ENCODE measurements at regions not wholly inside any gene's neighbourhood (a gene's known extent, or its start where the extent isn't known, plus 50 kb on each side); places are given as distances from the start of the nearest gene placed in this dataset.

DNA sequence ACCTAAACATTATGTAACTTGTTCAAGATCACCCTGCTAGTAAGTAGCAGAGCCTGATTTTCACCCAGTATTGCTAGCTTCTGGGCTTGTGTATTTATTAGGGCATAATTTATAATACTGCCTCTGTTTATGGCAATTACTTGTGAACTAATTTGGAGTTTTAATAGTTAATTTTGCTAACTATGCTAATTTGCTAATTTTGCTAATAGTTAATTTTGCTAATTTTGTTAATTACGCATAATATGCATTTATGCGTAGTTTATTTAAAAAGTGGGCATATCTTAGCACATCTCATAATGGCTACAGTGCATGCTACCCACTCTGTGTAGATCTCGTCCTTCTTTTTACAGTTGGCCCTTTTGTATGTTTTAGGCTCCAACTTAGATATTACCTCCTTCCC, 898.1 kb upstream of the EPHA5 start:
- no peak for DNase-seq
- H2AFZ ChIP-seq (ENCODE audit: low read depth), result no peak overlapping the region
- H3K79me2 ChIP-seq (ENCODE audit: insufficient read depth), result no peaks in the 10 kb centered on the region
- no peaks in the 10 kb centered on the region for H3K9me2 ChIP-seq
- ChIA-PET POLR2A (no interaction called here), CTCF (no interaction called here)
- no peaks in the 10 kb centered on the region for H3K36me3 ChIP-seq (replicated peaks in 1 of 2; ENCODE audit: control insufficient read depth in 1 of 2, insufficient read depth in 2 of 2, low read length in 1 of 2)
- no peaks in the 10 kb centered on the region for H4K20me1 ChIP-seq (ENCODE audit: insufficient read depth)
- no peaks in the 10 kb centered on the region for H3K9me3 ChIP-seq
- no peak overlapping the region for H3K27ac ChIP-seq (ENCODE audit: low read depth in 2 of 2, low read length in 1 of 2)
- WGBS (ENCODE audit: low lambda C conversion rate), result 48% methylated on average over 3 of the region's 3 CpGs
- no peaks in the 10 kb centered on the region for H3K27me3 ChIP-seq (ENCODE audit: insufficient read depth)
- peaks cover 0 to 3% of the 10 kb centered on the region in 2 experiments; a peak in 1 of 4 replicates for H3K4me1 ChIP-seq (ENCODE audit: control insufficient read depth in 1 of 2, insufficient read depth in 2 of 2, low read depth in 1 of 2, low read length in 1 of 2)
- H3K4me3 ChIP-seq (ENCODE audit: low read depth in 2 of 2, low read length in 1 of 2), result no peak overlapping the region
- TF ChIP-seq GABPA (IDR thresholded peaks at IDR 0.05; ENCODE audit: low read depth), result no peak
- TF ChIP-seq, protein P1, sequence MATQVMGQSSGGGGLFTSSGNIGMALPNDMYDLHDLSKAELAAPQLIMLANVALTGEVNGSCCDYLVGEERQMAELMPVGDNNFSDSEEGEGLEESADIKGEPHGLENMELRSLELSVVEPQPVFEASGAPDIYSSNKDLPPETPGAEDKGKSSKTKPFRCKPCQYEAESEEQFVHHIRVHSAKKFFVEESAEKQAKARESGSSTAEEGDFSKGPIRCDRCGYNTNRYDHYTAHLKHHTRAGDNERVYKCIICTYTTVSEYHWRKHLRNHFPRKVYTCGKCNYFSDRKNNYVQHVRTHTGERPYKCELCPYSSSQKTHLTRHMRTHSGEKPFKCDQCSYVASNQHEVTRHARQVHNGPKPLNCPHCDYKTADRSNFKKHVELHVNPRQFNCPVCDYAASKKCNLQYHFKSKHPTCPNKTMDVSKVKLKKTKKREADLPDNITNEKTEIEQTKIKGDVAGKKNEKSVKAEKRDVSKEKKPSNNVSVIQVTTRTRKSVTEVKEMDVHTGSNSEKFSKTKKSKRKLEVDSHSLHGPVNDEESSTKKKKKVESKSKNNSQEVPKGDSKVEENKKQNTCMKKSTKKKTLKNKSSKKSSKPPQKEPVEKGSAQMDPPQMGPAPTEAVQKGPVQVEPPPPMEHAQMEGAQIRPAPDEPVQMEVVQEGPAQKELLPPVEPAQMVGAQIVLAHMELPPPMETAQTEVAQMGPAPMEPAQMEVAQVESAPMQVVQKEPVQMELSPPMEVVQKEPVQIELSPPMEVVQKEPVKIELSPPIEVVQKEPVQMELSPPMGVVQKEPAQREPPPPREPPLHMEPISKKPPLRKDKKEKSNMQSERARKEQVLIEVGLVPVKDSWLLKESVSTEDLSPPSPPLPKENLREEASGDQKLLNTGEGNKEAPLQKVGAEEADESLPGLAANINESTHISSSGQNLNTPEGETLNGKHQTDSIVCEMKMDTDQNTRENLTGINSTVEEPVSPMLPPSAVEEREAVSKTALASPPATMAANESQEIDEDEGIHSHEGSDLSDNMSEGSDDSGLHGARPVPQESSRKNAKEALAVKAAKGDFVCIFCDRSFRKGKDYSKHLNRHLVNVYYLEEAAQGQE (IDR thresholded peaks at IDR 0.05; ENCODE audit: low read depth, low read length), result no peak
- no peak for TF ChIP-seq MXI1 (IDR thresholded peaks at IDR 0.05; ENCODE audit: low read depth, low read length)
- TF ChIP-seq TEAD4 (IDR thresholded peaks at IDR 0.05; ENCODE audit: borderline replicate concordance, insufficient read depth), result no peak
- no peak for TF ChIP-seq NRF1 (IDR thresholded peaks at IDR 0.05; ENCODE audit: low read depth, low read length)
- no peak for TF ChIP-seq FOSL2 (IDR thresholded peaks at IDR 0.05; ENCODE audit: borderline replicate concordance, low read depth)
- TF ChIP-seq, protein P2, sequence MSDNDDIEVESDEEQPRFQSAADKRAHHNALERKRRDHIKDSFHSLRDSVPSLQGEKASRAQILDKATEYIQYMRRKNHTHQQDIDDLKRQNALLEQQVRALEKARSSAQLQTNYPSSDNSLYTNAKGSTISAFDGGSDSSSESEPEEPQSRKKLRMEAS (IDR thresholded peaks at IDR 0.05; ENCODE audit: low read depth), result no peak
- no peak overlapping the region for H3K4me2 ChIP-seq
- peaks cover 20% of the 10 kb centered on the region for H3F3A ChIP-seq (replicated peaks; ENCODE audit: insufficient read depth)
- H3K9ac ChIP-seq, result no peak overlapping the region

DNA sequence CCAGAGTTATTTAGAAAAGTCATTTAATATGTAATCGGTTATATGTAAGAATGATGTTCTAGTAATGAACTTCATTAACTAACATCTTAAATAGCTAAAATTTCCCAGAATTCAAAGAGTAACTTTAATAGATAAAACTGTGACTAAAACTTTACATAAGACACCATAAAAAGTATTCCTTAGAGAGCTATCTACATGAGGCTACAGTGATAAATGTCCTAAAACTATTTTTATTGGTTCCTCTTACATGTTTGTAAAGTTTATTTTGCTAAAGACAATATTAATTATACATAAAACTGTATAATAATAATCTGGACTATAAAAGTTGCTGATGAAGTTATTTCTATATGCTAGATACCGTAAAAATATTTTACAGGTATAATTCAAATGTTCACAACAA, 897.7 kb upstream of the EPHA5 start:
- H3K27ac ChIP-seq (ENCODE audit: low read depth in 2 of 2, low read length in 1 of 2), result no peak overlapping the region
- no peaks in the 10 kb centered on the region for H3K79me2 ChIP-seq (ENCODE audit: insufficient read depth)
- H3K9me3 ChIP-seq, result no peaks in the 10 kb centered on the region
- H3K4me2 ChIP-seq, result no peak overlapping the region
- ChIA-PET CTCF (no interaction called here), POLR2A (no interaction called here)
- peaks cover 20% of the 10 kb centered on the region for H3F3A ChIP-seq (replicated peaks; ENCODE audit: insufficient read depth)
- H3K9ac ChIP-seq, result no peak overlapping the region
- peaks cover 0 to 3% of the 10 kb centered on the region in 2 experiments; a peak in 1 of 4 replicates for H3K4me1 ChIP-seq (ENCODE audit: control insufficient read depth in 1 of 2, insufficient read depth in 2 of 2, low read depth in 1 of 2, low read length in 1 of 2)
- no peak overlapping the region for H3K4me3 ChIP-seq (ENCODE audit: low read depth in 2 of 2, low read length in 1 of 2)
- no peak overlapping the region for H2AFZ ChIP-seq (ENCODE audit: low read depth)
- H3K36me3 ChIP-seq (replicated peaks in 1 of 2; ENCODE audit: control insufficient read depth in 1 of 2, insufficient read depth in 2 of 2, low read length in 1 of 2), result no peaks in the 10 kb centered on the region
- 28% methylated on average over 2 of the region's 2 CpGs for WGBS (ENCODE audit: low lambda C conversion rate)
- no peaks in the 10 kb centered on the region for H3K27me3 ChIP-seq (ENCODE audit: insufficient read depth)
- no peaks in the 10 kb centered on the region for H4K20me1 ChIP-seq (ENCODE audit: insufficient read depth)
- no peak for DNase-seq
- H3K9me2 ChIP-seq, result no peaks in the 10 kb centered on the region
- no peak for TF ChIP-seq NRF1 (IDR thresholded peaks at IDR 0.05; ENCODE audit: low read depth, low read length)
- no peak for TF ChIP-seq NFIC (IDR thresholded peaks at IDR 0.05; ENCODE audit: borderline replicate concordance)
- no peak for TF ChIP-seq SIN3A (IDR thresholded peaks at IDR 0.05; ENCODE audit: borderline replicate concordance, low read depth, low read length)
- no peak for TF ChIP-seq EZH2phosphoT487 (IDR thresholded peaks at IDR 0.05; ENCODE audit: borderline replicate concordance, low read depth)
- no peak for TF ChIP-seq RAD21 (IDR thresholded peaks at IDR 0.05; ENCODE audit: low read length)
- no peak for TF ChIP-seq SMC3 (IDR thresholded peaks at IDR 0.05; ENCODE audit: low read depth, low read length)
- no peak for TF ChIP-seq GABPA (IDR thresholded peaks at IDR 0.05; ENCODE audit: low read depth)
- TF ChIP-seq, protein P3, sequence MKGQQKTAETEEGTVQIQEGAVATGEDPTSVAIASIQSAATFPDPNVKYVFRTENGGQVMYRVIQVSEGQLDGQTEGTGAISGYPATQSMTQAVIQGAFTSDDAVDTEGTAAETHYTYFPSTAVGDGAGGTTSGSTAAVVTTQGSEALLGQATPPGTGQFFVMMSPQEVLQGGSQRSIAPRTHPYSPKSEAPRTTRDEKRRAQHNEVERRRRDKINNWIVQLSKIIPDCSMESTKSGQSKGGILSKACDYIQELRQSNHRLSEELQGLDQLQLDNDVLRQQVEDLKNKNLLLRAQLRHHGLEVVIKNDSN (IDR thresholded peaks at IDR 0.05; ENCODE audit: borderline replicate concordance, low read depth), result no peak
- no peak for TF ChIP-seq ELF1 (IDR thresholded peaks at IDR 0.05)
- no peak for TF ChIP-seq JUND (IDR thresholded peaks at IDR 0.05)
- TF ChIP-seq, protein P2 (IDR thresholded peaks at IDR 0.05; ENCODE audit: low read depth), result no peak
- TF ChIP-seq, protein P4, sequence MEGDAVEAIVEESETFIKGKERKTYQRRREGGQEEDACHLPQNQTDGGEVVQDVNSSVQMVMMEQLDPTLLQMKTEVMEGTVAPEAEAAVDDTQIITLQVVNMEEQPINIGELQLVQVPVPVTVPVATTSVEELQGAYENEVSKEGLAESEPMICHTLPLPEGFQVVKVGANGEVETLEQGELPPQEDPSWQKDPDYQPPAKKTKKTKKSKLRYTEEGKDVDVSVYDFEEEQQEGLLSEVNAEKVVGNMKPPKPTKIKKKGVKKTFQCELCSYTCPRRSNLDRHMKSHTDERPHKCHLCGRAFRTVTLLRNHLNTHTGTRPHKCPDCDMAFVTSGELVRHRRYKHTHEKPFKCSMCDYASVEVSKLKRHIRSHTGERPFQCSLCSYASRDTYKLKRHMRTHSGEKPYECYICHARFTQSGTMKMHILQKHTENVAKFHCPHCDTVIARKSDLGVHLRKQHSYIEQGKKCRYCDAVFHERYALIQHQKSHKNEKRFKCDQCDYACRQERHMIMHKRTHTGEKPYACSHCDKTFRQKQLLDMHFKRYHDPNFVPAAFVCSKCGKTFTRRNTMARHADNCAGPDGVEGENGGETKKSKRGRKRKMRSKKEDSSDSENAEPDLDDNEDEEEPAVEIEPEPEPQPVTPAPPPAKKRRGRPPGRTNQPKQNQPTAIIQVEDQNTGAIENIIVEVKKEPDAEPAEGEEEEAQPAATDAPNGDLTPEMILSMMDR (IDR thresholded peaks at IDR 0.05), result no peak
- no peak for TF ChIP-seq RCOR1 (IDR thresholded peaks at IDR 0.05; ENCODE audit: low read length)
- TF ChIP-seq, protein P1 (IDR thresholded peaks at IDR 0.05; ENCODE audit: low read depth, low read length), result no peak
- no peak for TF ChIP-seq MXI1 (IDR thresholded peaks at IDR 0.05; ENCODE audit: low read depth, low read length)

Data from SK-N-SH (cell line).